HFF-Myc (cell line): ENCODE measurements at regions not wholly inside any gene's neighbourhood (a gene's known extent, or its start where the extent isn't known, plus 50 kb on each side); places are given as distances from the start of the nearest gene placed in this dataset.

Experiments used
- DNase-seq: peaks from one replicate; pipeline ENCODE4 v3.0.0-alpha.2; 2011; ENCODE audit warnings: low read depth; ENCODE audit errors: extremely low read depth
- H3K4me3 ChIP-seq: replicated peaks from 2 replicates; pipeline ENCODE4 v1.5.1; 2011; ENCODE audit warnings: low read depth, mild to moderate bottlenecking, control low read depth, low read length
- CTCF ChIP-seq: IDR thresholded peaks from 2 replicates; pipeline ENCODE4 v1.5.1; 2012; ENCODE audit warnings: mild to moderate bottlenecking, low read depth, low read length, control low read depth; ENCODE audit errors: missing control alignments

GRCh38 chr2:58553522-58553921 is 312.4 kb upstream of the FANCL start:
- TF ChIP-seq CTCF: no peak
- no peak overlapping the region for H3K4me3 ChIP-seq
- no peak for DNase-seq

- no peak for TF ChIP-seq CTCF
- H3K4me3 ChIP-seq: no peak overlapping the region
- DNase-seq: no peak
These were observed 304.5 kb upstream of the FANCL start for GRCh38 chr2:58545300-58546280.

- H3K4me3 ChIP-seq: no peak overlapping the region
- no peak for TF ChIP-seq CTCF
- no peak for DNase-seq
These were observed 302.3 kb upstream of the FANCL start for GRCh38 chr2:58543442-58543841.

GRCh38 chr2:58541511-58541910 is 300.4 kb upstream of the FANCL start:
- no peak for DNase-seq
- TF ChIP-seq CTCF: no peak
- no peak overlapping the region for H3K4me3 ChIP-seq

GRCh38 chr2:58540681-58541080 is 299.6 kb upstream of the FANCL start:
- TF ChIP-seq CTCF: no peak
- no peak for DNase-seq
- H3K4me3 ChIP-seq: no peak overlapping the region

GRCh38 chr2:58539973-58540372 is 298.8 kb upstream of the FANCL start:
- DNase-seq: no peak
- no peak for TF ChIP-seq CTCF
- H3K4me3 ChIP-seq: no peak overlapping the region
